ENCODE measurements at regions not wholly inside any gene's neighbourhood (a gene's known extent, or its start where the extent isn't known, plus 50 kb on each side); places are given as distances from the start of the nearest gene placed in this dataset.

DNA sequence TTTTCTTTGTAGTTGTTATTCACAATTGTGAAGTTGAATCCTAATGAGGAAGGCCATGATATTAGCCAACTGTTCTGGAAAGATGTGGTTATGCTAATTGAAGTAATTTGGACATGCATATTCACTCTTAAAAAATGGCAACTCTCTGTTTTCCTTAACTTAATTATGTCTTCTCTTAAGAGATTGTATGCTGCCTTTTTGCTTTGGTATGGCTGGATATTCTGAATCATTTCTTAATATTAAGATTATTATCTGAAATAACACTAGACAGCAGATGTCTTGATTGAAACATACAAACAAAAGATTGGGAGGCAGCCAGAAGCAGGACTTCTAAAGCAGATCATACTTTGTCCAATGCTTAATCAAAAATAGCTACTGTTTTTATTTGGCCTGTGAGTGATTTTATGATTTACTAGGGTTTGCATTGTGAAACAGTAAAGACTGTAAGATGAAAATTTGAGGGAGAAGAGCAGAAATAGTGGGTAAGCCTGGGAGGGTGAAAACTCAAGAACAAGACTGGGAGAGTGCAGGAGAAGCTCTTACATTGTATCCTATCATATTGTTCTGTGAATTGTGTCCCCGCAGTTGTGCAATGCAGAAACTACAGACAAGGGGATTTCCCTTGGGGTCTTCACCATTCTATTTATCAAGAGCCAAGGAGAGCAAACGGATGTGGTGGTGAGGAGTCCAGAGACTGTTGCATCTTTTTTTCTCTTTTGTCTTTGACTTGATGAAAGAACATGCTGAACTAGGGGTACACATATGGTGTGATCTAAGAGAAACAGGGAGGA lies 554.8 kb downstream of the TUSC7 start:
- no peaks in the 10 kb centered on the region for H3K36me3 Mint-ChIP-seq
- no peaks in the 10 kb centered on the region for H3K27me3 Mint-ChIP-seq
- H3K4me3 Mint-ChIP-seq, result no peak overlapping the region
- H3K9me3 Mint-ChIP-seq, result no peaks in the 10 kb centered on the region
- no peak for DNase-seq (ENCODE audit: extremely low spot score, unreplicated experiment)
- H3K4me1 Mint-ChIP-seq (ENCODE audit: unreplicated experiment), result peaks cover 7% of the 10 kb centered on the region
- TF ChIP-seq, protein P1, sequence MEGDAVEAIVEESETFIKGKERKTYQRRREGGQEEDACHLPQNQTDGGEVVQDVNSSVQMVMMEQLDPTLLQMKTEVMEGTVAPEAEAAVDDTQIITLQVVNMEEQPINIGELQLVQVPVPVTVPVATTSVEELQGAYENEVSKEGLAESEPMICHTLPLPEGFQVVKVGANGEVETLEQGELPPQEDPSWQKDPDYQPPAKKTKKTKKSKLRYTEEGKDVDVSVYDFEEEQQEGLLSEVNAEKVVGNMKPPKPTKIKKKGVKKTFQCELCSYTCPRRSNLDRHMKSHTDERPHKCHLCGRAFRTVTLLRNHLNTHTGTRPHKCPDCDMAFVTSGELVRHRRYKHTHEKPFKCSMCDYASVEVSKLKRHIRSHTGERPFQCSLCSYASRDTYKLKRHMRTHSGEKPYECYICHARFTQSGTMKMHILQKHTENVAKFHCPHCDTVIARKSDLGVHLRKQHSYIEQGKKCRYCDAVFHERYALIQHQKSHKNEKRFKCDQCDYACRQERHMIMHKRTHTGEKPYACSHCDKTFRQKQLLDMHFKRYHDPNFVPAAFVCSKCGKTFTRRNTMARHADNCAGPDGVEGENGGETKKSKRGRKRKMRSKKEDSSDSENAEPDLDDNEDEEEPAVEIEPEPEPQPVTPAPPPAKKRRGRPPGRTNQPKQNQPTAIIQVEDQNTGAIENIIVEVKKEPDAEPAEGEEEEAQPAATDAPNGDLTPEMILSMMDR (conservative IDR thresholded peaks at IDR 0.05), result no peak
- no peak overlapping the region for H3K27ac Mint-ChIP-seq

DNA sequence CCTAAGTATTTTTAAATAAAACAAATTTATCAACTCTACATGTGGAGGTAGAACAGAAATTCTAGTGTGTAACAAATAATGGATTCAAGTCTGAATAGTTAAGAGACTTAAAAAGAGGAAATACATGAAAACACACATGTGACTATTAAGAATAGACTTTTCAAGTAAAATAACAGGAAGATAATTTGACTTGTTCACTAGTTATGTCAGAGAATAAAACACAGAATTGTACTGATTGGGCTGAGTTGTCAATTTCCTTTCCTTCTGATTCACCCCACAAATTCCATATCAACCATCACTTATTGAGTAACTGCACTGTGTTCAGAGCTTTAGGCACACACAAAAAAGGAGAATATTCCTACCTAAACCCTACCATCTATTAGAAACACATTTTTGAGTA lies 557.2 kb downstream of the TUSC7 start:
- no peaks in the 10 kb centered on the region for H3K36me3 Mint-ChIP-seq
- no peak for DNase-seq (ENCODE audit: extremely low spot score, unreplicated experiment)
- H3K9me3 Mint-ChIP-seq, result peaks cover 4% of the 10 kb centered on the region
- H3K27me3 Mint-ChIP-seq, result no peaks in the 10 kb centered on the region
- peaks cover 6% of the 10 kb centered on the region for H3K4me1 Mint-ChIP-seq (ENCODE audit: unreplicated experiment)
- TF ChIP-seq, protein P1 (conservative IDR thresholded peaks at IDR 0.05), result no peak
- H3K4me3 Mint-ChIP-seq, result no peak overlapping the region
- no peak overlapping the region for H3K27ac Mint-ChIP-seq

DNA sequence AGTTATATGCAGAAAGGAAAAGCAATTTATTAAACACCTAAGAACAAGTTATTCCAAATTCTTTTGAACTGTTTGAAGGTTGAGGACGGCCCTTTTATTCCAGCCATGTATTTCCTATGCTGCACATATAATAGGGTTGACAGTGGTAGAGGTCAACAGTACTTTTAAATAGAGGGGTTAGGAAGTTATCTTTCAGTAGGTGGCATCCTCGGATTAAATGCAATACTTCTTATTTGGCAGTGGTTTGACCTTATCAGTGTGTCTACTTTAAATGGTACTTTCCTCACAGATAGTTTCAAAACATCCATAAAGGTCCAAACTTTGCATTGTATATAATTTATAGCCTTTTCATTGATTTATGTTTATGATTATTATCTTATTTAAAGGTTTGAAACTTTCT lies 558.7 kb downstream of the TUSC7 start:
- no peaks in the 10 kb centered on the region for H3K36me3 Mint-ChIP-seq
- H3K9me3 Mint-ChIP-seq, result peaks cover 4% of the 10 kb centered on the region
- DNase-seq (ENCODE audit: extremely low spot score, unreplicated experiment), result no peak
- H3K27me3 Mint-ChIP-seq, result no peaks in the 10 kb centered on the region
- no peak overlapping the region for H3K27ac Mint-ChIP-seq
- H3K4me3 Mint-ChIP-seq, result no peak overlapping the region
- no peaks in the 10 kb centered on the region for H3K4me1 Mint-ChIP-seq (ENCODE audit: unreplicated experiment)
- TF ChIP-seq, protein P1 (conservative IDR thresholded peaks at IDR 0.05), result no peak

DNA sequence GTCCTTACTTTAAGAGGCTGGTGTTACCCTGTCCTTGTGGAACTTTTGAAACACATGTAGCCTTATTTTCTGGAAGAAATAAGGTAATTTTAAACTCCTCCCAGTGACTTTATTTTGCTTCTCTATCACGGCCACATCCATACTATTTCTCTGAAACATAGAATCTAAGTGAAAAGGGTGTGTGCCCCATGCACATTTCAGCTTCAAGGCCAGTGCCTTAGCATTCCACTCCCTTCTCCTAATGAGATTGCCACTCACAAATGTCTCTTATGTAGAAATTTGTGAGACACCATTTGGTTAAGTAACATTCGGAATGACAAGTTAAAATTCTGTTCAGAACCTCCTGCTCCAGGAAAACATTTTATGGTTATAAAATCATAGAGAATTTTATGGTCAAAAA lies 562.7 kb downstream of the TUSC7 start:
- Mint-ChIP-seq H3K36me3 (no peaks in the 10 kb centered on the region), H3K27me3 (no peaks in the 10 kb centered on the region), H3K4me3 (no peak overlapping the region), H3K9me3 (peaks cover 4% of the 10 kb centered on the region), H3K27ac (no peak overlapping the region), H3K4me1 (ENCODE audit: unreplicated experiment) (peaks cover 2% of the 10 kb centered on the region)
- TF ChIP-seq, protein P1 (conservative IDR thresholded peaks at IDR 0.05), result no peak
- no peak for DNase-seq (ENCODE audit: extremely low spot score, unreplicated experiment)

DNA sequence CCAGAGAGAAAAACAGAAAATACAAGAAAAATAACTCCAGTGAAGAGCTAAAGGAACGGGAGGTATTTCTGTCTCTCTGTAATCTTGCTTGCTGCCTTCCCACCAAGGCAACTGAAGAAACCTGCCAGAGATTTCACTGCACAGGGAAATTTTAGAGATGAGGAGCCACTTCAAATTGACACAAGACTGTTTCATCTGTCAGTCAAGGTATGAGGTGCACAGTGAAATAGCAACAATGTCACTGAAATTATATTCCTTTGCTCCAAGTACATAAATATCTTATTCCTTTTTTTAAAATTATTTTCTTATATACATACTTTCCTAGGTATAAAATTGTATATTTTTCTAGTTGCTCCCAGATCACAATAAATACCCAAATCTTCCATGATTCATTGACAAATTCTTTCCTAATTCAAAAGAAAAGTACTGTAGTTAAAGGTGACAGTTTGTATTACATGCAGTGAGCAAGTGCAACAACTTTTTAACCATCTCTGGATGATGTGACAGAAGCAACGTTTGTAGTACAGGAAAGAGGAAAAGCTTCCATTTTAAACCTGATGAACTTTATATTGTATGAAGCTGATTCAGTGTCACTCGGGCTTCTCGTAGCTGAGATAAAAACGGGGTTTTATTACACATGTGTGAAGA lies 563.4 kb downstream of the TUSC7 start:
- TF ChIP-seq, protein P1 (conservative IDR thresholded peaks at IDR 0.05), result no peak
- no peaks in the 10 kb centered on the region for H3K27me3 Mint-ChIP-seq
- no peak overlapping the region for H3K27ac Mint-ChIP-seq
- H3K36me3 Mint-ChIP-seq, result no peaks in the 10 kb centered on the region
- no peak for DNase-seq (ENCODE audit: extremely low spot score, unreplicated experiment)
- H3K4me1 Mint-ChIP-seq (ENCODE audit: unreplicated experiment), result peaks cover 5% of the 10 kb centered on the region
- H3K4me3 Mint-ChIP-seq, result no peak overlapping the region
- H3K9me3 Mint-ChIP-seq, result peaks cover 4% of the 10 kb centered on the region

Data from type B pancreatic cell (in vitro differentiated cells).